ENCODE measurements at regions not wholly inside any gene's neighbourhood (a gene's known extent, or its start where the extent isn't known, plus 50 kb on each side); places are given as distances from the start of the nearest gene placed in this dataset.

GRCh38 chr16:79713609-79714309, 113.2 kb upstream of the MAF start:
- DNase-seq = no peak

- DNase-seq = no peak
These were observed 111.7 kb upstream of the MAF start for GRCh38 chr16:79712276-79712675.

GRCh38 chr16:79707876-79708275, 107.3 kb upstream of the MAF start:
- DNase-seq = no peak

- DNase-seq = no peak
These were observed 102.5 kb upstream of the MAF start for GRCh38 chr16:79703066-79703465.

GRCh38 chr16:79698341-79698753, 97.8 kb upstream of the MAF start:
- DNase-seq = peak; percentile 75

GRCh38 chr16:79697562-79698112, 97.1 kb upstream of the MAF start:
- DNase-seq = no peak

- no peak for DNase-seq
These were observed 90.5 kb upstream of the MAF start for GRCh38 chr16:79691007-79691406.

- DNase-seq = no peak
These were observed 89.6 kb upstream of the MAF start for GRCh38 chr16:79690159-79690558.

GRCh38 chr16:79687249-79688130, 87.0 kb upstream of the MAF start:
- DNase-seq = no peak

GRCh38 chr16:79685871-79686270, 85.3 kb upstream of the MAF start:
- no peak for DNase-seq

- no peak for DNase-seq
These were observed 78.8 kb upstream of the MAF start for GRCh38 chr16:79679334-79679733.

GRCh38 chr16:79677799-79678530, 77.4 kb upstream of the MAF start:
- no peak for DNase-seq

GRCh38 chr16:79673635-79674034, 73.1 kb upstream of the MAF start:
- no peak for DNase-seq

GRCh38 chr16:79672524-79672923, 72.0 kb upstream of the MAF start:
- DNase-seq = no peak

- no peak for DNase-seq
These were observed 68.0 kb upstream of the MAF start for GRCh38 chr16:79668502-79668901.

- DNase-seq = no peak
These were observed 65.4 kb upstream of the MAF start for GRCh38 chr16:79665970-79666369.

- no peak for DNase-seq
These were observed 63.9 kb upstream of the MAF start for GRCh38 chr16:79664407-79664806.

GRCh38 chr16:79662669-79663313, 62.3 kb upstream of the MAF start:
- no peak for DNase-seq

- DNase-seq = no peak
These were observed 61.6 kb upstream of the MAF start for GRCh38 chr16:79662122-79662521.

GRCh38 chr16:79661578-79661977, 61.0 kb upstream of the MAF start:
- DNase-seq = no peak

- no peak for DNase-seq
These were observed 58.8 kb upstream of the MAF start for GRCh38 chr16:79659344-79659743.

Data from renal pelvis (tissue), 1 donor.